GM12878 (cell line): ENCODE measurements at regions not wholly inside any gene's neighbourhood (a gene's known extent, or its start where the extent isn't known, plus 50 kb on each side); places are given as distances from the start of the nearest gene placed in this dataset.

Experiments used
- ATAC-seq: fragments of 200-7000 bp; cut with Tn5 transposase; 3 replicates; pipeline ENCODE4 v1.9.1; 2020; ENCODE audit warnings: mild to moderate bottlenecking, moderate library complexity
- BruUV-seq: library from RNA; stranded (reverse); fragments of 400-500 nt; replicated peaks from 2 replicates; lab custom pipeline; 2021; lab: Mats Ljungman, UMichigan
- CTCF ChIA-PET: fragments of 300-600 bp; sonication (Branson Sonifier 250); formaldehyde crosslinking; extraction: SDS; loops from one replicate; lab custom pipeline; 2021; ENCODE audit warnings: inconsistent platforms; lab: Yijun Ruan, JAX
- POLR2A ChIA-PET: fragments of 350-600 bp; formaldehyde crosslinking; extraction: SDS; loops from one replicate; lab custom pipeline; 2021; ENCODE audit warnings: inconsistent platforms; lab: Charles Lee
- RAD21 ChIA-PET: fragments of 300-600 bp; sonication (Branson Sonifier 250); formaldehyde crosslinking; loops from one replicate; lab custom pipeline; 2023; ENCODE audit warnings: antibody characterized with exemption; ENCODE audit not compliant: unreplicated experiment; lab: Charles Lee
- SMC1A ChIA-PET: fragments of 300-600 bp; sonication (Branson Sonifier 250); formaldehyde crosslinking; loops from one replicate; lab custom pipeline; 2023; ENCODE audit not compliant: unreplicated experiment, uncharacterized antibody; lab: Charles Lee
- DNase-seq: peaks from one replicate; pipeline ENCODE4 v3.0.0-alpha.2; 2011; ENCODE audit warnings: low read depth, low spot score
- FAIRE-seq: peaks from 3 replicates; lab custom pipeline; 2011; peaks lifted over from hg19 to GRCh38; lab: Jason Lieb, UNC
- H2AFZ ChIP-seq: 2 replicates; pipeline ENCODE4 v1.6.0; 2011; ENCODE audit warnings: low read depth, low read length, control low read depth; ENCODE audit not compliant: control insufficient read depth
- H3K27ac ChIP-seq: 2 replicates; pipeline ENCODE4 v1.5.1; 2011; ENCODE audit warnings: control low read depth; ENCODE audit not compliant: control insufficient read depth, insufficient read depth
- H3K27me3 ChIP-seq, 2 experiments: replicated peaks in 1 of 2; 2 replicates each; pipeline versions ENCODE4 v1.6.0 to v1.6.1; 2011; ENCODE audit warnings: low read length in 1 of 2; ENCODE audit not compliant: control insufficient read depth in 2 of 2, insufficient read depth in 2 of 2
- H3K36me3 ChIP-seq, 2 experiments: 2 replicates each; pipeline ENCODE4 v1.5.1; 2011; ENCODE audit warnings: low read length in 1 of 2; ENCODE audit not compliant: control insufficient read depth in 2 of 2, insufficient read depth in 2 of 2
- H3K4me1 ChIP-seq: 2 replicates; pipeline ENCODE4 v1.6.1; 2011; ENCODE audit warnings: mild to moderate bottlenecking, low read length, moderate library complexity, mixed read lengths; ENCODE audit not compliant: control insufficient read depth, insufficient read depth
- H3K4me2 ChIP-seq: 2 replicates; pipeline ENCODE4 v1.6.0; 2011; ENCODE audit warnings: control low read depth; ENCODE audit not compliant: control insufficient read depth, insufficient read depth
- H3K4me3 ChIP-seq: fragments of 200-600 bp; sonication (generic); 2 replicates; pipeline ENCODE4 v1.5.1; 2016
- H3K79me2 ChIP-seq: 2 replicates; pipeline ENCODE4 v1.6.0; 2011; ENCODE audit warnings: low read length; ENCODE audit not compliant: control insufficient read depth, insufficient read depth
- H3K9ac ChIP-seq: 2 replicates; pipeline ENCODE4 v1.8.0; 2011; ENCODE audit warnings: low read length, control low read depth, mixed read lengths; ENCODE audit not compliant: control insufficient read depth, insufficient read depth
- H3K9me3 ChIP-seq: replicated peaks from 3 replicates; pipeline ENCODE4 v1.5.1; 2011; ENCODE audit warnings: mild to moderate bottlenecking, low read length; ENCODE audit not compliant: control insufficient read depth, insufficient read depth
- H4K20me1 ChIP-seq: 2 replicates; pipeline ENCODE4 v1.6.0; 2011; ENCODE audit not compliant: control insufficient read depth, insufficient read depth
- ASH2L ChIP-seq: fragments of 300-600, 200-600 bp; sonication (generic); IDR thresholded peaks from 2 replicates; pipeline ENCODE4 v1.6.1; 2017; ENCODE audit warnings: low read depth, mild to moderate bottlenecking, borderline replicate concordance
- CBX3 ChIP-seq: fragments of 200-600 bp; sonication (generic); IDR thresholded peaks from 2 replicates; pipeline ENCODE4 v1.6.1; 2016; ENCODE audit warnings: low read depth, borderline replicate concordance
- CEBPB ChIP-seq, 2 experiments: fragments of 150-350 bp in 1 of 2; IDR thresholded peaks; 2 replicates each; pipeline ENCODE4 v1.6.1; 2012 to 2014; ENCODE audit warnings: low read depth in 2 of 2, low read length in 2 of 2, borderline replicate concordance in 1 of 2, inconsistent platforms in 1 of 2
- EGR1 ChIP-seq, 2 experiments: IDR thresholded peaks; 1 replicate in 1 of 2; 2 replicates in 1 of 2; pipeline ENCODE4 v1.6.1; 2011 to 2012; ENCODE audit warnings: low read depth in 2 of 2, low read length in 2 of 2, borderline replicate concordance in 1 of 2, mild to moderate bottlenecking in 1 of 2, moderate library complexity in 1 of 2
- JUND ChIP-seq: IDR thresholded peaks from 2 replicates; pipeline ENCODE4 v1.6.1; 2012; ENCODE audit warnings: low read depth, mild to moderate bottlenecking, low read length, improper control_type of control experiment, moderate library complexity
- MYC ChIP-seq: IDR thresholded peaks from 2 replicates; pipeline ENCODE4 v1.6.1; 2011; ENCODE audit warnings: mild to moderate bottlenecking, low read length, moderate library complexity, inconsistent platforms; ENCODE audit not compliant: insufficient read depth, insufficient replicate concordance, insufficient read length, severe bottlenecking
- RUNX3 ChIP-seq: IDR thresholded peaks from 2 replicates; pipeline ENCODE4 v1.6.1; 2012; ENCODE audit warnings: low read length, inconsistent platforms
- TCF12 ChIP-seq: IDR thresholded peaks from 2 replicates; pipeline ENCODE4 v1.6.1; 2011; ENCODE audit warnings: low read depth, mild to moderate bottlenecking, low read length
- WGBS: methylation state at CpG from one replicate; pipeline ENCODE4 v1.1.6; 2016; ENCODE audit warnings: low lambda C conversion rate; ENCODE audit not compliant: insufficient replicate concordance, insufficient coverage; ENCODE audit errors: missing lambda C conversion rate; 5-methylcytosine and 5-hydroxymethylcytosine counted together
- in situ Hi-C: fragments of 300-500 bp; cut with MboI; formaldehyde crosslinking; loops from 9 replicates; pipeline ENCODE4 v1.14.3; 2018; ENCODE audit warnings: mixed read lengths
- intact Hi-C: fragments of 100-400 bp; cut with micrococcal nuclease; formaldehyde crosslinking; loops from one replicate; pipeline ENCODE4 v1.14.2; 2022; ENCODE audit not compliant: unreplicated experiment
- TF ChIP-seq, protein P1 (sequence below): IDR thresholded peaks from 2 replicates; pipeline ENCODE4 v1.6.1; 2011; ENCODE audit warnings: borderline replicate concordance, low read depth, mild to moderate bottlenecking, moderate library complexity, mixed read lengths, low read length; ENCODE audit not compliant: insufficient read depth; ENCODE audit errors: extremely low read length
- TF ChIP-seq, protein P2 (sequence below): IDR thresholded peaks from 2 replicates; pipeline ENCODE4 v1.6.1; 2012; ENCODE audit warnings: mild to moderate bottlenecking, low read depth, low read length

DNA sequence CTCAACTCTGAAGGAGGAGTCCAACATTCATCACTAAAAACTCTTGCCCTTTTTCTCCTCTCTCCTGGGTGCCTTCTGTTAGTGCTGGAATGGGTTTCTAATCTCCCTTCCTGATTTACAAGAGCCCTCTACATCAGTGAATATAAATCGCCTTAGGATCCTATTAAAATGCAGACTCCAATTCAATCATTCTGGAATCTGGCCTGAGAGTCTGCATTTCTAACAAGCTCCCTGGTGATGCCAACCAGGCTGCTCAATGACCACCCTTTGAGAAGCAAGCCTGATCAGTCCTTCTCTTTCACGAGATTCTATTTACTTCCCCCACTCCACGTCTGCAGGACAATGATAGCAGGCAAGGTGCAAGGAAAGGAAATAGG, 72.8 kb upstream of the E2F3 start (continued):
- TF ChIP-seq, protein P1, sequence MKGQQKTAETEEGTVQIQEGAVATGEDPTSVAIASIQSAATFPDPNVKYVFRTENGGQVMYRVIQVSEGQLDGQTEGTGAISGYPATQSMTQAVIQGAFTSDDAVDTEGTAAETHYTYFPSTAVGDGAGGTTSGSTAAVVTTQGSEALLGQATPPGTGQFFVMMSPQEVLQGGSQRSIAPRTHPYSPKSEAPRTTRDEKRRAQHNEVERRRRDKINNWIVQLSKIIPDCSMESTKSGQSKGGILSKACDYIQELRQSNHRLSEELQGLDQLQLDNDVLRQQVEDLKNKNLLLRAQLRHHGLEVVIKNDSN = no peak
- TF ChIP-seq, protein P2, sequence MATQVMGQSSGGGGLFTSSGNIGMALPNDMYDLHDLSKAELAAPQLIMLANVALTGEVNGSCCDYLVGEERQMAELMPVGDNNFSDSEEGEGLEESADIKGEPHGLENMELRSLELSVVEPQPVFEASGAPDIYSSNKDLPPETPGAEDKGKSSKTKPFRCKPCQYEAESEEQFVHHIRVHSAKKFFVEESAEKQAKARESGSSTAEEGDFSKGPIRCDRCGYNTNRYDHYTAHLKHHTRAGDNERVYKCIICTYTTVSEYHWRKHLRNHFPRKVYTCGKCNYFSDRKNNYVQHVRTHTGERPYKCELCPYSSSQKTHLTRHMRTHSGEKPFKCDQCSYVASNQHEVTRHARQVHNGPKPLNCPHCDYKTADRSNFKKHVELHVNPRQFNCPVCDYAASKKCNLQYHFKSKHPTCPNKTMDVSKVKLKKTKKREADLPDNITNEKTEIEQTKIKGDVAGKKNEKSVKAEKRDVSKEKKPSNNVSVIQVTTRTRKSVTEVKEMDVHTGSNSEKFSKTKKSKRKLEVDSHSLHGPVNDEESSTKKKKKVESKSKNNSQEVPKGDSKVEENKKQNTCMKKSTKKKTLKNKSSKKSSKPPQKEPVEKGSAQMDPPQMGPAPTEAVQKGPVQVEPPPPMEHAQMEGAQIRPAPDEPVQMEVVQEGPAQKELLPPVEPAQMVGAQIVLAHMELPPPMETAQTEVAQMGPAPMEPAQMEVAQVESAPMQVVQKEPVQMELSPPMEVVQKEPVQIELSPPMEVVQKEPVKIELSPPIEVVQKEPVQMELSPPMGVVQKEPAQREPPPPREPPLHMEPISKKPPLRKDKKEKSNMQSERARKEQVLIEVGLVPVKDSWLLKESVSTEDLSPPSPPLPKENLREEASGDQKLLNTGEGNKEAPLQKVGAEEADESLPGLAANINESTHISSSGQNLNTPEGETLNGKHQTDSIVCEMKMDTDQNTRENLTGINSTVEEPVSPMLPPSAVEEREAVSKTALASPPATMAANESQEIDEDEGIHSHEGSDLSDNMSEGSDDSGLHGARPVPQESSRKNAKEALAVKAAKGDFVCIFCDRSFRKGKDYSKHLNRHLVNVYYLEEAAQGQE = no peak
- no peak for TF ChIP-seq CEBPB (IDR thresholded peaks at IDR 0.05; ENCODE audit: borderline replicate concordance in 1 of 2, low read depth in 2 of 2, low read length in 2 of 2)
- no peak for TF ChIP-seq RUNX3
- TF ChIP-seq ASH2L = no peak
- no peak for TF ChIP-seq EGR1 (IDR thresholded peaks at IDR 0.05; ENCODE audit: borderline replicate concordance in 1 of 2, low read depth in 2 of 2, low read length in 2 of 2)
- TF ChIP-seq MYC = no peak

DNA sequence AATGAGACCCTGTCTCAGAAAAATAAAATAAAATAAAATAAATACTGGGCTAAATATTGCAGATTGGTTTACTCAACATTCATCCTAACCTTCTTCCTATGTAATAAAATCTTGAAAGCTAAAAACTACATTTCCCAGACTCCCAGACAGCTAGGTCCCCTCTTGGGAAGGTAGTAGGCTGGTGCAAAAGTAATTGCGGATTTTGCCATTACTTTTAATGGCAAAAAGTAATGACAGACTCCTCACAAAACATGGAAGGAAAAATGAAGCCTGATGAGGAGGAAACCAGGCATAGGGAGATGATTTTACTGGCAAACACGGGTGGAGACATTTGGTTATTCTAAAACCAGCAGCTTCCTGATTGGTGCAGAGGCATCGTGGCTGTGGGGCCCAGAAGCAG, 70.6 kb upstream of the E2F3 start:
- TF ChIP-seq JUND = no peak
- TF ChIP-seq CBX3 = no peak
- no peak for TF ChIP-seq TCF12
- H3K4me1 ChIP-seq = no peaks in the 10 kb centered on the region
- no peaks in the 10 kb centered on the region for H3K36me3 ChIP-seq
- intact Hi-C loops (no loop called here), in situ Hi-C loops (no loop called here)
- ChIA-PET POLR2A (no interaction called here), RAD21 (no interaction called here), SMC1A (interaction anchor here (1.1 kb wide), 1 partner anchor 35 kb away, joined by 3 read pairs; no protein-coding TSS in a partner anchor), CTCF (interaction anchor here (0.9 to 1.2 kb wide), 2 partner anchors 11 to 20 kb away, joined by 3 read pairs; no protein-coding TSS in a partner anchor)
- no peak for DNase-seq
- H4K20me1 ChIP-seq = no peaks in the 10 kb centered on the region
- no peaks in the 10 kb centered on the region for H3K79me2 ChIP-seq
- no peak overlapping the region for H3K4me2 ChIP-seq
- H3K4me3 ChIP-seq = no peak overlapping the region
- H3K27ac ChIP-seq = no peak overlapping the region
- no TSS peak for BruUV-seq
- ATAC-seq = no peak
- H2AFZ ChIP-seq = no peak overlapping the region
- H3K27me3 ChIP-seq = no peaks in the 10 kb centered on the region
- H3K9ac ChIP-seq = no peak overlapping the region
- FAIRE-seq = no peak
- no peaks in the 10 kb centered on the region; the same call in 2 of the 3 replicates for H3K9me3 ChIP-seq
- WGBS = 0% methylated on average over 3 of the region's 3 CpGs
